ENCODE measurements at regions not wholly inside any gene's neighbourhood (a gene's known extent, or its start where the extent isn't known, plus 50 kb on each side); places are given as distances from the start of the nearest gene placed in this dataset.

DNA sequence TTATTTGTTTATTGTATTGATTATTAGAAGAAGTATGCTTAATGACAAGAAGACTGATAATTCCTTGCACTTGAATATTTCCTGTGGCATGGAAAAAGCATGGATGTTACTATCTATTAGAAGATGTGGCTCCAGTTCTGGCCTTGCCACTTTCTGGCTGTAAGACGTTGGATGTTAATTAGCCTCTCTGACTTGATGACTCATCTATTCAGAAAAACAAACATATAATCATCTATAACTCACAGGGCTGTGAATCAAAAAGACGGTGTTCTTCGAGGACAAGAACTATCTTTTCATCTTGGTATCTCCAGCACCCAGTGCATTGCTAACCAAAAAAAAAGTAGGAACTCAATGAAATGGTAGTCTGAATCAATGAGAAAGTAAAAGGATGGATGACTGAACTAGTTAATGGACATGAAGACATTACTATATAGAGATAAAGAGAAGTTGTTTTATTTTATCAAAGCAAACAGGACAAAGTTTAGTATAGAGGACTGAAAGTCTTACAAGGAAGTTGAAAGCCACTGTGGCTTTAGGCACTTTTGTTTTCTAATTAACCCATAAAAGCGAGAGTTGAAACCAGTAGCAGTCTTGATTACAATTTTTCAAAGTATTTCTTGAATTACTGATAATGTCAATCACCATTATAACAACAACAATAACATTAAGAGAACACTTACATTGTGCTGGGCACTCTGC is 145.3 kb downstream of the RND3 start:
- TF ChIP-seq CTCF (IDR thresholded peaks at IDR 0.05), result no peak
- H3K27ac ChIP-seq (ENCODE audit: low read depth in 1 of 2, low read length in 2 of 2), result no peak overlapping the region
- H3K9me3 ChIP-seq (ENCODE audit: control insufficient read depth in 1 of 2, insufficient read depth in 1 of 2, low read length in 2 of 2), result no peaks in the 10 kb centered on the region
- Mint-ChIP-seq H3K27me3 (no peaks in the 10 kb centered on the region), H3K36me3 (ENCODE audit: low read depth) (no peaks in the 10 kb centered on the region), H3K4me1 (ENCODE audit: low read depth) (no peaks in the 10 kb centered on the region), H3K4me3 (no peak overlapping the region), H3K27ac (no peak overlapping the region), H3K9me3 (peaks cover 3% of the 10 kb centered on the region)
- ATAC-seq (ENCODE audit: poor library complexity) (no peak), DNase-seq (no peak)
- POLR2A ChIA-PET, result no interaction called here
- no peak overlapping the region for H3K4me3 ChIP-seq (ENCODE audit: low read length)
- H3K4me1 ChIP-seq (ENCODE audit: insufficient read depth, low read length), result no peaks in the 10 kb centered on the region
- H3K36me3 ChIP-seq (ENCODE audit: insufficient read depth, low read length), result no peaks in the 10 kb centered on the region
- intact Hi-C loops (cut with DNase I, micrococcal nuclease), result no loop called here
- no peaks in the 10 kb centered on the region for H3K27me3 ChIP-seq (ENCODE audit: control insufficient read depth in 1 of 2, insufficient read depth in 2 of 2, low read length in 2 of 2)
- CTCF ChIA-PET, result no interaction called here

DNA sequence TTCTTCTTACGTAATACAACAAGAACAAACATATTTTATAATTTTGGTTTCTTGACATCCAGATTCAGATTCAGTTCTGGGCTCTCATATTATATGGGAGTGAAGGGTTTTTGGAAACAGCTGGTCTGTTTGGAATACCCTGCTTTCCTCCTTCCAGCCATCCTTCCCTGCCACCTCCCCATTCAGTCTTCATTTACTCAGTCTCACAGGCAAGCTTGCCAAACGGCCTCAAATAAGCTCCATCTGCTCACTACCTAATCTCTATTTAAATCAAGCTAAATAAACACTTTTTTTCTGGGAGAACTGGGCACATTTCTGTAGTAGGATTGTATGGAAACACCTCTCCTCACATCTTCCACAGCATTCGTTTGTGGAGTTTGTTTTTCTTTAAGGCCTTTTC is 147.5 kb downstream of the RND3 start:
- Mint-ChIP-seq H3K9me3 (peaks cover 3% of the 10 kb centered on the region), H3K27ac (no peak overlapping the region), H3K36me3 (ENCODE audit: low read depth) (no peaks in the 10 kb centered on the region), H3K4me1 (ENCODE audit: low read depth) (no peaks in the 10 kb centered on the region), H3K27me3 (no peaks in the 10 kb centered on the region), H3K4me3 (no peak overlapping the region)
- ATAC-seq (ENCODE audit: poor library complexity), result no peak
- H3K4me3 ChIP-seq (ENCODE audit: low read length), result no peak overlapping the region
- H3K36me3 ChIP-seq (ENCODE audit: insufficient read depth, low read length), result no peaks in the 10 kb centered on the region
- intact Hi-C loops (cut with DNase I, micrococcal nuclease), result no loop called here
- H3K27me3 ChIP-seq (ENCODE audit: control insufficient read depth in 1 of 2, insufficient read depth in 2 of 2, low read length in 2 of 2), result no peaks in the 10 kb centered on the region
- POLR2A ChIA-PET, result no interaction called here
- CTCF ChIA-PET, result no interaction called here
- H3K9me3 ChIP-seq (ENCODE audit: control insufficient read depth in 1 of 2, insufficient read depth in 1 of 2, low read length in 2 of 2), result no peaks in the 10 kb centered on the region
- TF ChIP-seq CTCF (IDR thresholded peaks at IDR 0.05), result no peak
- no peak overlapping the region for H3K27ac ChIP-seq (ENCODE audit: low read depth in 1 of 2, low read length in 2 of 2)
- no peaks in the 10 kb centered on the region for H3K4me1 ChIP-seq (ENCODE audit: insufficient read depth, low read length)
- DNase-seq, result no peak

- H3K4me3 Mint-ChIP-seq, result no peak overlapping the region
- H3K27me3 Mint-ChIP-seq, result no peaks in the 10 kb centered on the region
- H3K36me3 ChIP-seq (ENCODE audit: insufficient read depth, low read length), result no peaks in the 10 kb centered on the region
- H3K27ac Mint-ChIP-seq, result no peak overlapping the region
- no peaks in the 10 kb centered on the region for H3K4me1 ChIP-seq (ENCODE audit: insufficient read depth, low read length)
- no peak for DNase-seq
- no peak overlapping the region for H3K27ac ChIP-seq (ENCODE audit: low read depth in 1 of 2, low read length in 2 of 2)
- no peak for TF ChIP-seq CTCF (IDR thresholded peaks at IDR 0.05)
- H3K36me3 Mint-ChIP-seq (ENCODE audit: low read depth), result no peaks in the 10 kb centered on the region
- ATAC-seq (ENCODE audit: poor library complexity), result no peak
- POLR2A ChIA-PET, result no interaction called here
- no peaks in the 10 kb centered on the region for H3K27me3 ChIP-seq (ENCODE audit: control insufficient read depth in 1 of 2, insufficient read depth in 2 of 2, low read length in 2 of 2)
- H3K4me3 ChIP-seq (ENCODE audit: low read length), result no peak overlapping the region
- no peaks in the 10 kb centered on the region for H3K4me1 Mint-ChIP-seq (ENCODE audit: low read depth)
- H3K9me3 Mint-ChIP-seq, result peaks cover 3% of the 10 kb centered on the region
- intact Hi-C loops (cut with DNase I, micrococcal nuclease), result no loop called here
- H3K9me3 ChIP-seq (ENCODE audit: control insufficient read depth in 1 of 2, insufficient read depth in 1 of 2, low read length in 2 of 2), result no peaks in the 10 kb centered on the region
- CTCF ChIA-PET, result no interaction called here
Observed at GRCh38 chr2:150339282-150339681, 148.2 kb downstream of the RND3 start.

Data from CD4-positive, alpha-beta T cell (primary cell).